ENCODE measurements at regions not wholly inside any gene's neighbourhood (a gene's known extent, or its start where the extent isn't known, plus 50 kb on each side); places are given as distances from the start of the nearest gene placed in this dataset.

DNA sequence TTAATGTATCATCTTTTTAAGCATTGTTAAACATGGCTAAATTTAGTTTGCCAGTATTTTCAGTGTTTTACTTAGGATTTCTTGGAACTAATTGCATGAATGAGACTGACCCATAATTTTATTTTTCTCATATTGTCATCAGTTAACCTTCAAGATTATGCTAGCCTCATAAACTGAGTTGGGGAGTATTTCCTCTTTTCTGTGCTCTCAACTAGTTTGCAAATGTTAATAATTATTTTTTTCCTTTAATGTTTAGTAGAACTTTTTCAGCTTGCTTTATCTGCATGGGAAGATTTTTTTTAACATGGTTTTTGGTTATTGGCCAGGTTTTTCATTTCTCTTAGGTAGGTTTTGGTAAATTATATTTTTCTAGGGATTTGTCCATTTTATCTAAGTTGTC is 235.4 kb upstream of the SESN3 start:
- TF ChIP-seq, protein P1, sequence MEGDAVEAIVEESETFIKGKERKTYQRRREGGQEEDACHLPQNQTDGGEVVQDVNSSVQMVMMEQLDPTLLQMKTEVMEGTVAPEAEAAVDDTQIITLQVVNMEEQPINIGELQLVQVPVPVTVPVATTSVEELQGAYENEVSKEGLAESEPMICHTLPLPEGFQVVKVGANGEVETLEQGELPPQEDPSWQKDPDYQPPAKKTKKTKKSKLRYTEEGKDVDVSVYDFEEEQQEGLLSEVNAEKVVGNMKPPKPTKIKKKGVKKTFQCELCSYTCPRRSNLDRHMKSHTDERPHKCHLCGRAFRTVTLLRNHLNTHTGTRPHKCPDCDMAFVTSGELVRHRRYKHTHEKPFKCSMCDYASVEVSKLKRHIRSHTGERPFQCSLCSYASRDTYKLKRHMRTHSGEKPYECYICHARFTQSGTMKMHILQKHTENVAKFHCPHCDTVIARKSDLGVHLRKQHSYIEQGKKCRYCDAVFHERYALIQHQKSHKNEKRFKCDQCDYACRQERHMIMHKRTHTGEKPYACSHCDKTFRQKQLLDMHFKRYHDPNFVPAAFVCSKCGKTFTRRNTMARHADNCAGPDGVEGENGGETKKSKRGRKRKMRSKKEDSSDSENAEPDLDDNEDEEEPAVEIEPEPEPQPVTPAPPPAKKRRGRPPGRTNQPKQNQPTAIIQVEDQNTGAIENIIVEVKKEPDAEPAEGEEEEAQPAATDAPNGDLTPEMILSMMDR (IDR thresholded peaks at IDR 0.05; ENCODE audit: borderline replicate concordance, extremely low read depth, low read length, poor library complexity, severe bottlenecking): no peak
- TF ChIP-seq EZH2 (IDR thresholded peaks at IDR 0.05; ENCODE audit: borderline replicate concordance, low read depth, low read length, severe bottlenecking): no peak

Measured in DND-41 (cell line).